Endothelial cell of umbilical vein (primary cell): ENCODE measurements at regions not wholly inside any gene's neighbourhood (a gene's known extent, or its start where the extent isn't known, plus 50 kb on each side); places are given as distances from the start of the nearest gene placed in this dataset.

Source experiments
- BruUV-seq: library from RNA; stranded (reverse); fragments of 400-500 nt; replicated peaks from 2 replicates; lab custom pipeline; 2021; lab: Mats Ljungman, UMichigan
- CTCF ChIA-PET: fragments of 300-600, 350-600 bp; sonication (Branson Sonifier 250); formaldehyde crosslinking; loops from one replicate; lab custom pipeline; 2021; ENCODE audit warnings: antibody characterized with exemption, inconsistent platforms; lab: Charles Lee
- POLR2A ChIA-PET: fragments of 300-600, 350-600 bp; sonication (Branson Sonifier 250); formaldehyde crosslinking; loops from one replicate; lab custom pipeline; 2021; ENCODE audit warnings: antibody characterized with exemption, inconsistent platforms; lab: Charles Lee
- DNase-seq: peaks from one replicate; pipeline ENCODE4 v3.0.0-alpha.2; 2011; ENCODE audit warnings: low read depth, low spot score
- FAIRE-seq: peaks from 2 replicates; lab custom pipeline; 2011; peaks lifted over from hg19 to GRCh38; lab: Jason Lieb, UNC
- H2AFZ ChIP-seq: 2 replicates; pipeline ENCODE4 v1.6.0; 2012; ENCODE audit warnings: low read depth, low read length, control low read depth, inconsistent platforms
- H3K27ac ChIP-seq: 2 replicates; pipeline ENCODE4 v1.5.1; 2011; ENCODE audit warnings: low read depth, mild to moderate bottlenecking, control low read depth, low read length, moderate library complexity; ENCODE audit not compliant: insufficient read depth
- H3K27me3 ChIP-seq, 2 experiments: 2 replicates each; pipeline versions ENCODE4 v1.6.0 to v1.6.1; 2011; ENCODE audit warnings: low read length in 2 of 2, mixed read lengths in 1 of 2; ENCODE audit not compliant: control insufficient read depth in 2 of 2, insufficient read depth in 2 of 2
- H3K36me3 ChIP-seq, 2 experiments: 2 replicates in 1 of 2; 3 replicates in 1 of 2; pipeline ENCODE4 v1.5.1; 2011; ENCODE audit warnings: low read length in 2 of 2, mild to moderate bottlenecking in 1 of 2, moderate library complexity in 1 of 2; ENCODE audit not compliant: control insufficient read depth in 2 of 2, insufficient read depth in 2 of 2; ENCODE audit errors: extremely low read depth in 1 of 2
- H3K4me1 ChIP-seq: 3 replicates; pipeline ENCODE4 v1.5.1; 2011; ENCODE audit warnings: mild to moderate bottlenecking, low read length; ENCODE audit not compliant: control insufficient read depth, insufficient read depth; ENCODE audit errors: extremely low read depth
- H3K4me2 ChIP-seq: 2 replicates; pipeline ENCODE4 v1.6.1; 2011; ENCODE audit warnings: low read length, control low read depth, mixed read lengths; ENCODE audit not compliant: insufficient read depth
- H3K4me3 ChIP-seq, 3 experiments: fragments of 200-600 bp in 1 of 3; sonication (generic), shearing (Covaris generic) in 1 of 3; replicated peaks in 1 of 3; 2 replicates each; pipeline ENCODE4 v1.5.1; 2011 to 2016; ENCODE audit warnings: control low read depth in 3 of 3, low read length in 3 of 3, mild to moderate bottlenecking in 2 of 3, inconsistent platforms in 1 of 3, low read depth in 1 of 3, moderate library complexity in 1 of 3; ENCODE audit not compliant: insufficient read depth in 1 of 3
- H3K79me2 ChIP-seq: 2 replicates; pipeline ENCODE4 v1.6.0; 2012; ENCODE audit warnings: low read length, inconsistent platforms; ENCODE audit not compliant: control insufficient read depth, insufficient read depth
- H3K9ac ChIP-seq: replicated peaks from 2 replicates; pipeline ENCODE3; 2011; ENCODE audit warnings: low read length, control low read depth; ENCODE audit not compliant: insufficient read depth; ENCODE audit errors: extremely low read depth
- H3K9me1 ChIP-seq: replicated peaks from 3 replicates; pipeline ENCODE4 v1.6.0; 2011; ENCODE audit warnings: mild to moderate bottlenecking, low read length; ENCODE audit not compliant: control insufficient read depth, insufficient read depth; ENCODE audit errors: extremely low read depth
- H3K9me3 ChIP-seq: replicated peaks from 2 replicates; pipeline ENCODE4 v1.5.1; 2012; ENCODE audit warnings: low read length, inconsistent platforms; ENCODE audit not compliant: control insufficient read depth, insufficient read depth
- H4K20me1 ChIP-seq: replicated peaks from 2 replicates; pipeline ENCODE3; 2011; ENCODE audit warnings: mild to moderate bottlenecking, low read length; ENCODE audit not compliant: control insufficient read depth, insufficient read depth; ENCODE audit errors: extremely low read depth
- EZH2 ChIP-seq: IDR thresholded peaks from 2 replicates; pipeline ENCODE4 v1.6.1; 2012; ENCODE audit warnings: borderline replicate concordance, low read depth, mild to moderate bottlenecking, moderate library complexity, low read length, inconsistent platforms; ENCODE audit not compliant: severe bottlenecking
- FOS ChIP-seq: IDR thresholded peaks from 2 replicates; pipeline ENCODE4 v1.6.1; 2011; ENCODE audit warnings: mild to moderate bottlenecking, low read length, moderate library complexity, borderline replicate concordance; ENCODE audit not compliant: insufficient read depth
- GATA2 ChIP-seq: IDR thresholded peaks from 2 replicates; pipeline ENCODE4 v1.7.0; 2011; ENCODE audit warnings: low read depth, mild to moderate bottlenecking, moderate library complexity, mixed read lengths, low read length; ENCODE audit not compliant: insufficient read length, insufficient read depth
- JUN ChIP-seq: IDR thresholded peaks from 2 replicates; pipeline ENCODE4 v1.6.1; 2011; ENCODE audit warnings: borderline replicate concordance, low read depth; ENCODE audit not compliant: insufficient read length, insufficient read depth
- POLR2A ChIP-seq: IDR thresholded peaks from 2 replicates; pipeline ENCODE4 v1.6.1; 2012; ENCODE audit warnings: low read depth, mild to moderate bottlenecking, control low read depth, low read length
- dilution Hi-C: fragments of 300-500 bp; cut with MboI; formaldehyde crosslinking; loops from one replicate; pipeline ENCODE4 v1.15.0; 2019; ENCODE audit warnings: low sequenced_read_pairs; ENCODE audit not compliant: extremely low pct_ligation_motif_present
- intact Hi-C: fragments of 100-400 bp; cut with micrococcal nuclease; formaldehyde crosslinking; loops from one replicate; pipeline ENCODE4 v1.10.0; 2022
- TF ChIP-seq, protein P1 (sequence below): IDR thresholded peaks from 2 replicates; pipeline ENCODE4 v1.6.1; 2011; ENCODE audit not compliant: insufficient read depth, insufficient read length
- TF ChIP-seq, protein P2 (sequence below), 2 donors: IDR thresholded peaks; 1 replicate in 1 of 2; 2 replicates in 1 of 2; pipeline ENCODE4 v1.5.1; 2011; ENCODE audit warnings: low read length in 2 of 2, mild to moderate bottlenecking in 2 of 2, moderate library complexity in 2 of 2, control low read depth in 1 of 2, inconsistent platforms in 1 of 2, low read depth in 1 of 2; ENCODE audit not compliant: insufficient read depth in 1 of 2; ENCODE audit errors: extremely low read depth in 1 of 2

DNA sequence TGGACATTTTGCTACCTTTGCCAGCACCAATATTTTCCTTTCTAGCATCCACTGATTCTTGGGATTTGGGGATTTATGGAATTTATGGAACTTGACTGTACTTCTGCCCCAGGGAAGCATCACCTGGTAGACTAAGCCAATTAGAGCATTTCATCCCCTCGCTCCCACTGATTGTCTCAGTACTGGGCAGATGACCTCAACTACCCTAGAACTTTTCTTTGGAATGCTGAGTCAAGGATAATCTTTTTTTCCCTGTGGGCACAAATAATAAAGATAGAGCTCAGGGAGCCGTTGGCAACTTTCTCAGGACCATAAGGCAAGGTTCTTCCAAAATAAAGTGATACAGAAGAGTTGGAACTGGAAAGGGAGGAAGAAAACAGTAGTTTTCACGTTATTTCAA, 438.4 kb downstream of the PLK2 start:
- intact Hi-C loops (no loop called here), dilution Hi-C loops (no loop called here)
- ChIA-PET CTCF (no interaction called here), POLR2A (no interaction called here)
- H3K4me3 ChIP-seq = no peak overlapping the region
- peaks cover 18% of the 10 kb centered on the region for H3K4me1 ChIP-seq
- H2AFZ ChIP-seq = no peak overlapping the region
- H3K27me3 ChIP-seq = no peaks in the 10 kb centered on the region
- H4K20me1 ChIP-seq = no peaks in the 10 kb centered on the region
- DNase-seq (no peak), FAIRE-seq (no peak)
- no peak overlapping the region for H3K4me2 ChIP-seq
- no peaks in the 10 kb centered on the region for H3K9me3 ChIP-seq
- TF ChIP-seq POLR2A (no peak), GATA2 (no peak), FOS (no peak), JUN (no peak), EZH2 (no peak)
- TF ChIP-seq, protein P1, sequence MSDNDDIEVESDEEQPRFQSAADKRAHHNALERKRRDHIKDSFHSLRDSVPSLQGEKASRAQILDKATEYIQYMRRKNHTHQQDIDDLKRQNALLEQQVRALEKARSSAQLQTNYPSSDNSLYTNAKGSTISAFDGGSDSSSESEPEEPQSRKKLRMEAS = no peak
- TF ChIP-seq, protein P2, sequence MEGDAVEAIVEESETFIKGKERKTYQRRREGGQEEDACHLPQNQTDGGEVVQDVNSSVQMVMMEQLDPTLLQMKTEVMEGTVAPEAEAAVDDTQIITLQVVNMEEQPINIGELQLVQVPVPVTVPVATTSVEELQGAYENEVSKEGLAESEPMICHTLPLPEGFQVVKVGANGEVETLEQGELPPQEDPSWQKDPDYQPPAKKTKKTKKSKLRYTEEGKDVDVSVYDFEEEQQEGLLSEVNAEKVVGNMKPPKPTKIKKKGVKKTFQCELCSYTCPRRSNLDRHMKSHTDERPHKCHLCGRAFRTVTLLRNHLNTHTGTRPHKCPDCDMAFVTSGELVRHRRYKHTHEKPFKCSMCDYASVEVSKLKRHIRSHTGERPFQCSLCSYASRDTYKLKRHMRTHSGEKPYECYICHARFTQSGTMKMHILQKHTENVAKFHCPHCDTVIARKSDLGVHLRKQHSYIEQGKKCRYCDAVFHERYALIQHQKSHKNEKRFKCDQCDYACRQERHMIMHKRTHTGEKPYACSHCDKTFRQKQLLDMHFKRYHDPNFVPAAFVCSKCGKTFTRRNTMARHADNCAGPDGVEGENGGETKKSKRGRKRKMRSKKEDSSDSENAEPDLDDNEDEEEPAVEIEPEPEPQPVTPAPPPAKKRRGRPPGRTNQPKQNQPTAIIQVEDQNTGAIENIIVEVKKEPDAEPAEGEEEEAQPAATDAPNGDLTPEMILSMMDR (IDR thresholded peaks at IDR 0.05; ENCODE audit: extremely low read depth in 1 of 2, insufficient read depth in 1 of 2, low read depth in 1 of 2, low read length in 2 of 2) = no peak
- no peaks in the 10 kb centered on the region for H3K9me1 ChIP-seq
- BruUV-seq = no TSS peak
- H3K79me2 ChIP-seq = no peaks in the 10 kb centered on the region
- no peaks in the 10 kb centered on the region for H3K36me3 ChIP-seq
- no peak overlapping the region for H3K27ac ChIP-seq
- no peak overlapping the region for H3K9ac ChIP-seq
